Ishikawa (cell line): ENCODE measurements at regions not wholly inside any gene's neighbourhood (a gene's known extent, or its start where the extent isn't known, plus 50 kb on each side); places are given as distances from the start of the nearest gene placed in this dataset.

Experiments used
- RAD21 ChIP-seq: IDR thresholded peaks from 2 replicates; pipeline ENCODE4 v1.6.1; 2012; ENCODE audit warnings: low read depth
- TF ChIP-seq, protein P1 (sequence below): IDR thresholded peaks from 2 replicates; pipeline ENCODE4 v1.6.1; 2012; ENCODE audit warnings: low read depth, mild to moderate bottlenecking

DNA sequence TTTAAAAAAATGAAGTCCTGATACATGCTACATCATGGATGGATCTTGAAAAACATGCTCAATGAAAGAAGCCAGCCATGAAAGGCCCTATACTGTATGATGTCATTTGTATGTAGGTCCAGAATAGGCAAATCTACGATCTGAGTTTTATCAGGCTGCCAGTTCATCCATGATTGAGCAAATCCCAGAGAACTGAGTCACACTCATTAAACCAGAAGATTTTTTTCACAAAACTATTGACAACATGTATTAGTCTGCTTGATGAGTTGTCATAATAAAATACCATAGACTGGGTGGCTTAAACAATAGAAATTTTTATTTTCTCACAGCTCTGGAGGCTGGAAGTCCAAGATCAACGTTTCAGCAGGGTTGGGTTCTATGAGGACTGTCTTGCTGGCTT is 130.7 kb downstream of the MREG start:
- TF ChIP-seq, protein P1, sequence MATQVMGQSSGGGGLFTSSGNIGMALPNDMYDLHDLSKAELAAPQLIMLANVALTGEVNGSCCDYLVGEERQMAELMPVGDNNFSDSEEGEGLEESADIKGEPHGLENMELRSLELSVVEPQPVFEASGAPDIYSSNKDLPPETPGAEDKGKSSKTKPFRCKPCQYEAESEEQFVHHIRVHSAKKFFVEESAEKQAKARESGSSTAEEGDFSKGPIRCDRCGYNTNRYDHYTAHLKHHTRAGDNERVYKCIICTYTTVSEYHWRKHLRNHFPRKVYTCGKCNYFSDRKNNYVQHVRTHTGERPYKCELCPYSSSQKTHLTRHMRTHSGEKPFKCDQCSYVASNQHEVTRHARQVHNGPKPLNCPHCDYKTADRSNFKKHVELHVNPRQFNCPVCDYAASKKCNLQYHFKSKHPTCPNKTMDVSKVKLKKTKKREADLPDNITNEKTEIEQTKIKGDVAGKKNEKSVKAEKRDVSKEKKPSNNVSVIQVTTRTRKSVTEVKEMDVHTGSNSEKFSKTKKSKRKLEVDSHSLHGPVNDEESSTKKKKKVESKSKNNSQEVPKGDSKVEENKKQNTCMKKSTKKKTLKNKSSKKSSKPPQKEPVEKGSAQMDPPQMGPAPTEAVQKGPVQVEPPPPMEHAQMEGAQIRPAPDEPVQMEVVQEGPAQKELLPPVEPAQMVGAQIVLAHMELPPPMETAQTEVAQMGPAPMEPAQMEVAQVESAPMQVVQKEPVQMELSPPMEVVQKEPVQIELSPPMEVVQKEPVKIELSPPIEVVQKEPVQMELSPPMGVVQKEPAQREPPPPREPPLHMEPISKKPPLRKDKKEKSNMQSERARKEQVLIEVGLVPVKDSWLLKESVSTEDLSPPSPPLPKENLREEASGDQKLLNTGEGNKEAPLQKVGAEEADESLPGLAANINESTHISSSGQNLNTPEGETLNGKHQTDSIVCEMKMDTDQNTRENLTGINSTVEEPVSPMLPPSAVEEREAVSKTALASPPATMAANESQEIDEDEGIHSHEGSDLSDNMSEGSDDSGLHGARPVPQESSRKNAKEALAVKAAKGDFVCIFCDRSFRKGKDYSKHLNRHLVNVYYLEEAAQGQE = no peak
- TF ChIP-seq RAD21 = no peak
